B cell (primary cell): ENCODE measurements at regions not wholly inside any gene's neighbourhood (a gene's known extent, or its start where the extent isn't known, plus 50 kb on each side); places are given as distances from the start of the nearest gene placed in this dataset.

Experiments used
- EZH2 ChIP-seq: IDR thresholded peaks from 2 replicates; pipeline ENCODE4 v1.6.1; 2012; ENCODE audit warnings: borderline replicate concordance, low read depth, mild to moderate bottlenecking, moderate library complexity, low read length; ENCODE audit not compliant: insufficient read depth, poor library complexity, severe bottlenecking
- TF ChIP-seq, protein P1 (sequence below): fragments of 200-600 bp; IDR thresholded peaks from one replicate; pipeline ENCODE4 v1.8.0; 2022; ENCODE audit warnings: antibody characterized with exemption, mild to moderate bottlenecking

DNA sequence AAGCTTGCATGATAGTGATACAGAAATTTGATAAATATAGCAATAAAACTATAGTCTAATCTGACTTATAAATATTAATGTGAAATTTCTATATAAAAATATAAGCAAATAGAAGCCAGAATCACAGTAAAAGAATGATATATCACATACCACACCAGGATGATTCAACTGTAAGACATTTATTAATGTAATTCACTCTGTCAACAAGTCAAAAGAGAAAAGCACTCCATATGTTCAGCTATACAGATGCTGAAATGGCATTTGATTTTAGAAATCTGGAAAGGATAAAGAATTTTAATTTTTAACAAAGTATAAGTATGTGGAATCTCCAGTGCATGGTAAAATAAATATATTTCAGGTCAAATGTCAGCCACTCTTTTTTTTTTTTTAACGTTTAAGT is 372.4 kb downstream of the KCNN2 start:
- TF ChIP-seq, protein P1, sequence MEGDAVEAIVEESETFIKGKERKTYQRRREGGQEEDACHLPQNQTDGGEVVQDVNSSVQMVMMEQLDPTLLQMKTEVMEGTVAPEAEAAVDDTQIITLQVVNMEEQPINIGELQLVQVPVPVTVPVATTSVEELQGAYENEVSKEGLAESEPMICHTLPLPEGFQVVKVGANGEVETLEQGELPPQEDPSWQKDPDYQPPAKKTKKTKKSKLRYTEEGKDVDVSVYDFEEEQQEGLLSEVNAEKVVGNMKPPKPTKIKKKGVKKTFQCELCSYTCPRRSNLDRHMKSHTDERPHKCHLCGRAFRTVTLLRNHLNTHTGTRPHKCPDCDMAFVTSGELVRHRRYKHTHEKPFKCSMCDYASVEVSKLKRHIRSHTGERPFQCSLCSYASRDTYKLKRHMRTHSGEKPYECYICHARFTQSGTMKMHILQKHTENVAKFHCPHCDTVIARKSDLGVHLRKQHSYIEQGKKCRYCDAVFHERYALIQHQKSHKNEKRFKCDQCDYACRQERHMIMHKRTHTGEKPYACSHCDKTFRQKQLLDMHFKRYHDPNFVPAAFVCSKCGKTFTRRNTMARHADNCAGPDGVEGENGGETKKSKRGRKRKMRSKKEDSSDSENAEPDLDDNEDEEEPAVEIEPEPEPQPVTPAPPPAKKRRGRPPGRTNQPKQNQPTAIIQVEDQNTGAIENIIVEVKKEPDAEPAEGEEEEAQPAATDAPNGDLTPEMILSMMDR: no peak
- TF ChIP-seq EZH2: no peak
